ENCODE measurements at regions not wholly inside any gene's neighbourhood (a gene's known extent, or its start where the extent isn't known, plus 50 kb on each side); places are given as distances from the start of the nearest gene placed in this dataset.

GRCh38 chr12:123077298-123078119, 73.4 kb downstream of the PITPNM2 start:
- DNase-seq: no peak

GRCh38 chr12:123076604-123077297, 74.1 kb downstream of the PITPNM2 start:
- peak; percentile 52 to 65 for DNase-seq

GRCh38 chr12:123075646-123076171, 75.2 kb downstream of the PITPNM2 start:
- DNase-seq: peak; percentile 74 to 76

- no peak for DNase-seq
Observed at GRCh38 chr12:123075087-123075645, 75.7 kb downstream of the PITPNM2 start.

GRCh38 chr12:123073962-123074801, 76.7 kb downstream of the PITPNM2 start:
- no peak for DNase-seq

GRCh38 chr12:123073292-123073691, 77.6 kb downstream of the PITPNM2 start:
- no peak for DNase-seq

- DNase-seq: no peak
Observed at GRCh38 chr12:123071857-123072256, 79.0 kb downstream of the PITPNM2 start.

GRCh38 chr12:123071099-123071800, 79.6 kb downstream of the PITPNM2 start:
- DNase-seq: no peak

- DNase-seq: no peak
Observed at GRCh38 chr12:123070267-123071081, 80.4 kb downstream of the PITPNM2 start.

GRCh38 chr12:123069436-123070266, 81.2 kb downstream of the PITPNM2 start:
- no peak for DNase-seq

- DNase-seq: no peak
Observed at GRCh38 chr12:123067654-123068053, 83.2 kb downstream of the PITPNM2 start.

GRCh38 chr12:123066384-123066710, 84.5 kb downstream of the PITPNM2 start:
- no peak for DNase-seq

GRCh38 chr12:123065676-123066383, 85.1 kb downstream of the PITPNM2 start:
- no peak for DNase-seq

GRCh38 chr12:123064885-123065619, 84.6 kb downstream of the ARL6IP4 start:
- no peak for DNase-seq

- DNase-seq: no peak
Observed at GRCh38 chr12:123064366-123064765, 83.9 kb downstream of the ARL6IP4 start.

GRCh38 chr12:123063535-123063934, 83.1 kb downstream of the ARL6IP4 start:
- DNase-seq: no peak

GRCh38 chr12:123062681-123063486, 82.4 kb downstream of the ARL6IP4 start:
- DNase-seq: no peak

Measured in activated CD4-positive, alpha-beta T cell treated with anti-CD3 and anti-CD28 coated beads for 4 hours (primary cell).